HG03108 (cell line): ENCODE measurements at regions not wholly inside any gene's neighbourhood (a gene's known extent, or its start where the extent isn't known, plus 50 kb on each side); places are given as distances from the start of the nearest gene placed in this dataset.

Experiments used
- ATAC-seq: cut with Tn5 transposase; IDR thresholded peaks from one replicate; pipeline ENCODE4 v1.9.1; 2021; ENCODE audit warnings: moderate library complexity; ENCODE audit not compliant: unreplicated experiment

DNA sequence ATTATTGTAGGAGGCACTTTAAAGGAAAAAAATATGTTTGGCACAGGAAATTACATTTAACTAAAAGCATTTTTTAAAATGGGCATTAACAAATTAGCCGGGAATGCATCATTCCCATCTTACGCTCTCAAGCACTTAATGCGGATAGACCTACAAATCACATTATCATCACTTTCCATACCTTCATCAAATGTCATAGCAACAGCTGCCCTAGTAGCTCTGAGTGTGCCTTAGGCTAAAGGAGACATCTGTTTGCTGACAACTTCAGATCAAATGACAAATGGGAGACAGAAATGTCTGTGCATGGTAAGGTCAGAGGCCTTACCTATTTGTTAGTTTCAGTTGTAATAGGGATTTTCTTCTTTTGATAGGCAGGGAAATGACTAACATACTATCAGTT, 773.2 kb upstream of the SLC10A2 start:
- no peak for ATAC-seq

GRCh38 chr13:103835052-103835451, 768.8 kb upstream of the SLC10A2 start:
- ATAC-seq: no peak

- no peak for ATAC-seq
These were observed 767.2 kb upstream of the SLC10A2 start for GRCh38 chr13:103833294-103833852.

GRCh38 chr13:103815619-103816018, 749.4 kb upstream of the SLC10A2 start:
- ATAC-seq: no peak

- no peak for ATAC-seq
These were observed 746.8 kb upstream of the SLC10A2 start for GRCh38 chr13:103812971-103813370.

- ATAC-seq: no peak
These were observed 746.3 kb upstream of the SLC10A2 start for GRCh38 chr13:103812558-103812957.

GRCh38 chr13:103810026-103810425, 743.8 kb upstream of the SLC10A2 start:
- no peak for ATAC-seq

GRCh38 chr13:103805771-103806170, 739.6 kb upstream of the SLC10A2 start:
- ATAC-seq: no peak

DNA sequence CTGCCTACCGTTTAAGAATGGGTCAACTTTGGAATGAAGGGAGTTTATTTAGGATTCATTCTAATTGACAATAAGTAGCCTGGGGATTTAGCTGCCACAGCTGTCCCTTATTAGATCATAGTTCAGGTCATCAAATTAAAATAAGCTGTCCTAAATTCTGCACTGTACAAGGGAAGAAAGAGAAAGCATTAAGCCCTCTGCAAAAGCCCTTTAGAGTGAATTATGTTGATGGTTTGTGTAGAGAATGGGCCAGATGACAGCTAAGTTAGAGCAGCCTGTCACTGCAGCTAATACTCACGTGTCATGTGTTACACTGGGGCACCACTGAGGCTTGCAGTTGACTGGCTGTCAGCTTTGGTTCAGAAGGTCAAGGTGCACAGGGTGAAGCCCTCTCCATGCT, 737.1 kb upstream of the SLC10A2 start:
- ATAC-seq: no peak

- no peak for ATAC-seq
These were observed 732.8 kb upstream of the SLC10A2 start for GRCh38 chr13:103799028-103799427.

DNA sequence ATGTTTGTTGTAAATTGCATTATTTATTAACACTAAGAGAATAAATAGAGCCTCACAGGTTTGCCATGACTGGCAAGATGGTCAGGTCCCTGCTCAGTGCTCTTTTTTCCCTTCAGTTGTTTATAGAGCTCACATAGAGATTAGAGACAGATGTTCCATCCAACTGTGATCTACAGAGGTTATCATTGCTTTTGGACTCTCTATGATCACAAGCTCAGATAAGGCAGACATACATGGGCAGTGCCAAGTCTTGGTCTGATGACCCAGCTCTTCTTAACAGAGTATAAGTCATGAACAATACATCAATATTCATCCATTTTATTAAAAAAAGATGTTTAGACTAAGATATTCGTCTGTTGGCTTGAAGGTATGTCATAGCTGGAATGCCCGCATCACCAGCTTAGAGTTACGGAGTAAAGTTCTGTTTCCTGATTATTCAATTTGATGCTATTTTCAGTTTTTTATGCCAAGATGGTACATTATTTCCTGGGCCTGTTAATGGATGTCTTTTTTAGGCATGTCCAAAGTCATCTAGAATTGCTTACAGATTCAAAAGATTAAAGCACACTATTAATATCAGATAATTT, 729.8 kb upstream of the SLC10A2 start:
- ATAC-seq: no peak

DNA sequence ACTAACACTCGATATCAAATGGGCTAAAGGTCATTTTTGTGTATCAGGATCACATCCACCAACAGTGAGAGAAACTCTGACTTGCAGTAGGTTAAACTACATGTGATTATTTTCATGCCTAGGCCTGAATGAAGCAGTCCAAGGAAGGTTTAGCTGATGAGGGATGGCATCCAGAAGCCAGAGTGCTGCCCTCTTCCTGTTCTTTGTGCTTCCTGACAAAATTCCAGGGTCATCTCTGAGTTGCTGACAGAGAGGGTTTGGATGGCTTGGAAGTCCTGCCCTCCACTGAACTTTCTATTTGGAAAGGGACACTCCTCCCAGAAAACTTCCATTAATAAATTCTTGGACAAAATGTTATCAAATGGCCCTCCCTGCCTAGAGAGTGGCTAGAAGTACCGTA, 728.3 kb upstream of the SLC10A2 start:
- ATAC-seq: no peak

- no peak for ATAC-seq
These were observed 721.9 kb upstream of the SLC10A2 start for GRCh38 chr13:103788061-103788652.

- ATAC-seq: no peak
These were observed 706.4 kb upstream of the SLC10A2 start for GRCh38 chr13:103772576-103772975.

GRCh38 chr13:103762523-103762922, 696.3 kb upstream of the SLC10A2 start:
- no peak for ATAC-seq

GRCh38 chr13:103759361-103759760, 693.1 kb upstream of the SLC10A2 start:
- no peak for ATAC-seq

DNA sequence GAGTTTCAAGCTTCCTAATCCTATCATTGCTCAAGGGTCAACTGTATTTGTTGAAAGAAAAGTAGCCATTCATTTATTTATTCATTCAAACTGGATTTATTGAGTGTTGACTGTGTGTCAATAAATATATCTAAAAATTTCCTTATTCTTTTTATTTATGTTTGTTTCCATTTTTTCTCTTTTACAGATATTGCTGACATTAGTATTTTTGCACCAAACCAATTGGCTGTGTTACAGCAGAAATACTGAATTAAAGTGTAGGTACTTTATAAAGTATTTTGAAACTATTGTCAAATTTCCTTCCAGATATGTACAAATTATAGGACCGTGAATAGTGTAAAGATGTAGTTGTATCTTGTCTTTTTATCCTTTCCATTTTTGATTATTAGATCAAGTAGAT, 692.0 kb upstream of the SLC10A2 start:
- ATAC-seq: no peak

DNA sequence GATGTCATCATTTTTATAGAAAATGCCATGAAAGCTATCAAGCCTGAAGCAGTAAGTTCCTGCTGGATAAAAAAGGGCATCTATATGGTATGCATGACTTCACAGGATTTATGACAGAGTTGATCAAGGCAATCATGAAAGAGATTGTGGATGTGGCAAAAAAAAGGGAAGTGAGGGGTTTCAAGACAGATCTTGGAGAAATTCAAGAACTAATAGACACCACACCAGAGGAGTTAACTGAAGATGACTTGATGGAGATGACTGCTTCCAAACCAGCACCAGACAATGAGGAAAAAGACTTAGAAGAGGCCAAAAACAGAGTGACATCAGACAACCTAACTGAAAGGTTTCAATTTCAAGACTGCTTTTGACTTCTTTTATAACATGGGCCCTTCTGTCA, 691.1 kb upstream of the SLC10A2 start:
- no peak for ATAC-seq

DNA sequence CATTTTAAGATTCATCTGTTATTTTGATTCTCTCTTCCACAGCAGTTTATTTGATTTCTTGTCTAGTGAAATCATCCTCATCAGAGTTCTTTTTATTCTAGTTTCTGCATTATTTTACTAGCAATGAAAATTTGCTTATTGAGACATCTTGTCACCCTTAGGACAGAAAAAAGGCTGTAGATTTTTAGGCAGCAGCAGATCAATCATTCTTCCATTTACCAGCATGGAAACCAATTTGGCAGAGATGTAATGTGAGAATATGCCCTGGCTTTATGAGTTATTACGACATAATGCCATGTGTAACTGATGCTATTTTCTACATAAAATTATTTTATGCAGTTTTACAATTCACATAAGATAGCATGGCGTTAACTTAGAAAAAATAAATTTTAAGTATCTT, 688.6 kb upstream of the SLC10A2 start:
- ATAC-seq: no peak

- ATAC-seq: no peak
These were observed 668.6 kb upstream of the SLC10A2 start for GRCh38 chr13:103734837-103735236.

- ATAC-seq: no peak
These were observed 665.7 kb upstream of the SLC10A2 start for GRCh38 chr13:103731959-103732358.

DNA sequence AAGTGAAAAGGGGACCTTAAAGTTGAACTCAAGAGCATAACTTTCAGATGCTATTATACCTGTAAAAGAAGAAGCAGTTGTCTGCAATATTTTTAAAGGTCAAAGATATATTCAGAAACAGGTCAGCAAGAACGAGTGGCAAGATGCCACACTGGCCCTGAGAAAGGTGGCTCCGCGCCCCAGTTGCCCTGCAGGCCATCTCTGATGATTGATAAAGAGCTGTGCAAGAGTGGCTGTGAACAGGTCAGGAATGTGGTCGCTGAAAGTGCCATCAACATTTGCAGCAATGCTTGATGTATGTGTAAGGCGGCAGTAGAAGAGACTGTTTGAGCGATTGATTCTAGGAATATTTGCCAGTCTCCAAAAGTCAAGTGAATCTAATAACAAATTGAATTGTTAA, 664.2 kb upstream of the SLC10A2 start:
- no peak for ATAC-seq

DNA sequence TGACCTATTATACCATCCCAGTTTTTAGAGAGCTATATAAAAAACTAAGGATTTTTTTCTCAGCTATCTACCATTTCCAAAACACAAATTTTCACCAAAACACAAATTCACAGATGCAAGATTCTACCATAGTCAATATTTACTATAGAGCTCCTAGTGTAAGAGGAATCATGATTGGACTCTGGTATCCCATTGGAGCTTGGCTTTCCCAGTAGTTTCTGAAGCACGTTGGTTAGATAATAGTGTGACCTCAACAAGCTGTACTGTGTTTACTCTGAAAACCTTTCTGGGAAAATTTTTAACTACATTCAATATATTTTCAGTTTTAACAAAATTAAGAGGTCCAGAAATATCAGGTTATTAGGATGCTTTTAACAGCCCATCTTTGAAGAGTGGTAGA, 660.6 kb upstream of the SLC10A2 start:
- ATAC-seq: no peak
